Astrocyte (in vitro differentiated cells and primary cell): ENCODE measurements at regions not wholly inside any gene's neighbourhood (a gene's known extent, or its start where the extent isn't known, plus 50 kb on each side); places are given as distances from the start of the nearest gene placed in this dataset.

Experiments used
- EZH2 ChIP-seq: IDR thresholded peaks from 2 replicates; pipeline ENCODE4 v1.6.1; 2012; ENCODE audit warnings: mild to moderate bottlenecking, low read length, inconsistent platforms; ENCODE audit not compliant: insufficient read depth
- TF ChIP-seq, protein P1 (sequence below): IDR thresholded peaks from 2 replicates; pipeline ENCODE4 v1.5.1; 2011; ENCODE audit warnings: low read depth, mild to moderate bottlenecking, inconsistent platforms, low read length, moderate library complexity; ENCODE audit not compliant: insufficient read depth

DNA sequence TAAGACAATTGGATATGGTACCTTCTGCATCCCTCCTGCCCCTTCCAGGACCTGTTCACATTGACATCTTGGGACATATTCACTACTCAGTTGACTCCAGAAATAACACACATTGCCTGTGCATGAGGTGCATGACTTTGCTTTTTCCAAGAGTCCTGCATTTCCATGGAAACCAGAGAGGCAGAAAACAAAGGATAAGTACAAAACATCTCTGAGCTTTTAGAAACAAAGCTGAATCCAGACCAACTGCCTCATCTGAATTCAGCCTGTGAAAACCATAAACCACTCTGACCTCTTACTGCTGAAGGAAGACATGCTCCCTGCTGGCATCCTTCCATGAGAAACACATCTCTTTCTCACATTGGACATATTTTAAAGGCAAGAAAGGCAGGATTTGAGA is 695.1 kb downstream of the TAF11L14 start:
- TF ChIP-seq, protein P1, sequence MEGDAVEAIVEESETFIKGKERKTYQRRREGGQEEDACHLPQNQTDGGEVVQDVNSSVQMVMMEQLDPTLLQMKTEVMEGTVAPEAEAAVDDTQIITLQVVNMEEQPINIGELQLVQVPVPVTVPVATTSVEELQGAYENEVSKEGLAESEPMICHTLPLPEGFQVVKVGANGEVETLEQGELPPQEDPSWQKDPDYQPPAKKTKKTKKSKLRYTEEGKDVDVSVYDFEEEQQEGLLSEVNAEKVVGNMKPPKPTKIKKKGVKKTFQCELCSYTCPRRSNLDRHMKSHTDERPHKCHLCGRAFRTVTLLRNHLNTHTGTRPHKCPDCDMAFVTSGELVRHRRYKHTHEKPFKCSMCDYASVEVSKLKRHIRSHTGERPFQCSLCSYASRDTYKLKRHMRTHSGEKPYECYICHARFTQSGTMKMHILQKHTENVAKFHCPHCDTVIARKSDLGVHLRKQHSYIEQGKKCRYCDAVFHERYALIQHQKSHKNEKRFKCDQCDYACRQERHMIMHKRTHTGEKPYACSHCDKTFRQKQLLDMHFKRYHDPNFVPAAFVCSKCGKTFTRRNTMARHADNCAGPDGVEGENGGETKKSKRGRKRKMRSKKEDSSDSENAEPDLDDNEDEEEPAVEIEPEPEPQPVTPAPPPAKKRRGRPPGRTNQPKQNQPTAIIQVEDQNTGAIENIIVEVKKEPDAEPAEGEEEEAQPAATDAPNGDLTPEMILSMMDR, result no peak
- no peak for TF ChIP-seq EZH2
